HCT116 (cell line): ENCODE measurements at regions not wholly inside any gene's neighbourhood (a gene's known extent, or its start where the extent isn't known, plus 50 kb on each side); places are given as distances from the start of the nearest gene placed in this dataset.
"Not testable (repeated sequence)": the region's sequence is repeated elsewhere in the genome, so short reads cannot be mapped to it uniquely, and the experiment has no call there.

ENCODE experiments used
- ATAC-seq: fragments of 200-7000 bp; cut with Tn5 transposase; 2 replicates; pipeline ENCODE4 v1.9.1; 2020; ENCODE audit warnings: mild to moderate bottlenecking, moderate library complexity
- BruUV-seq: library from RNA; stranded (reverse); fragments of 400-500 nt; replicated peaks from 2 replicates; lab custom pipeline; 2021; lab: Mats Ljungman, UMichigan
- CTCF ChIA-PET: fragments of 300-600 bp; sonication (Branson Sonifier 250); formaldehyde crosslinking; loops from one replicate; lab custom pipeline; 2021; ENCODE audit warnings: antibody characterized with exemption; lab: Charles Lee
- POLR2A ChIA-PET: fragments of 300-600, 350-600 bp; sonication (Branson Sonifier 250); formaldehyde crosslinking; loops from one replicate; lab custom pipeline; 2021; ENCODE audit warnings: antibody characterized with exemption; lab: Charles Lee
- RAD21 ChIA-PET, 2 experiments: fragments of 300-600 bp; sonication (Branson Sonifier 250); formaldehyde crosslinking; loops; one replicate each; lab custom pipeline; 2023; ENCODE audit warnings: low total read pairs in 2 of 2; ENCODE audit not compliant: uncharacterized antibody in 2 of 2, unreplicated experiment in 2 of 2, low non-redundant PET in 1 of 2; lab: Charles Lee
- DNase-seq: peaks from one replicate; pipeline ENCODE4 v3.0.0-alpha.2; 2010; ENCODE audit warnings: low read depth, low spot score
- H2AFZ ChIP-seq: fragments of 200-600 bp; shearing (Covaris generic), sonication (generic); 2 replicates; pipeline ENCODE4 v1.6.1; 2017; ENCODE audit warnings: low read depth, mixed run types, mixed read lengths, antibody characterized with exemption, low read length; ENCODE audit not compliant: poor library complexity, severe bottlenecking
- H3K27ac ChIP-seq: 2 replicates; pipeline ENCODE4 v1.5.1; 2012; ENCODE audit warnings: low read depth, low read length
- H3K27me3 ChIP-seq: fragments of 200-600 bp; sonication (generic); 2 replicates; pipeline ENCODE4 v1.6.1; 2016; ENCODE audit warnings: mixed run types, low read length, mixed read lengths; ENCODE audit not compliant: insufficient read depth
- H3K36me3 ChIP-seq, 2 experiments: fragments of 200-500 bp in 1 of 2; fragments of 200-600 bp in 1 of 2; sonication (Bioruptor generic) in 1 of 2; sonication (generic) in 1 of 2; 2 replicates each; pipeline versions ENCODE4 v1.5.1 to v1.6.1; 2014 to 2016; ENCODE audit warnings: low read length in 2 of 2, inconsistent platforms in 1 of 2, mixed read lengths in 1 of 2, mixed run types in 1 of 2; ENCODE audit not compliant: insufficient read depth in 2 of 2, control insufficient read depth in 1 of 2
- H3K4me1 ChIP-seq, 2 experiments: fragments of 200-600 bp in 1 of 2; sonication (generic) in 1 of 2; 2 replicates each; pipeline versions ENCODE4 v1.5.1 to v1.6.1; 2012 to 2017; ENCODE audit warnings: low read length in 2 of 2, inconsistent platforms in 1 of 2, mild to moderate bottlenecking in 1 of 2, mixed read lengths in 1 of 2, mixed run types in 1 of 2, moderate library complexity in 1 of 2; ENCODE audit not compliant: insufficient read depth in 2 of 2, control insufficient read depth in 1 of 2
- H3K4me2 ChIP-seq: fragments of 200-600 bp; sonication (generic); 2 replicates; pipeline ENCODE4 v1.6.1; 2017; ENCODE audit warnings: mixed run types, low read length, mixed read lengths
- H3K4me3 ChIP-seq, 2 experiments: fragments of 200-600 bp in 1 of 2; sonication (generic) in 1 of 2; replicated peaks in 1 of 2; 2 replicates each; pipeline ENCODE4 v1.5.1; 2011 to 2016; ENCODE audit warnings: low read length in 2 of 2, control low read depth in 1 of 2, low read depth in 1 of 2, mild to moderate bottlenecking in 1 of 2, mixed read lengths in 1 of 2, mixed run types in 1 of 2
- H3K79me2 ChIP-seq: fragments of 200-600 bp; sonication (generic); 2 replicates; pipeline ENCODE4 v1.6.1; 2017; ENCODE audit warnings: mild to moderate bottlenecking, mixed run types, low read length, moderate library complexity, mixed read lengths; ENCODE audit not compliant: insufficient read depth
- H3K9ac ChIP-seq: fragments of 200-600 bp; sonication (generic); 2 replicates; pipeline ENCODE4 v1.6.1; 2016; ENCODE audit warnings: low read length, mixed read lengths
- H3K9me2 ChIP-seq: fragments of 200-600 bp; sonication (generic), shearing (Covaris generic); 2 replicates; pipeline ENCODE4 v1.6.1; 2017; ENCODE audit warnings: mixed run types, mild to moderate bottlenecking, moderate library complexity; ENCODE audit not compliant: insufficient read depth
- H3K9me3 ChIP-seq, 2 experiments: fragments of 200-500 bp in 1 of 2; fragments of 200-600 bp in 1 of 2; sonication (Bioruptor generic) in 1 of 2; sonication (generic) in 1 of 2; 2 replicates each; pipeline ENCODE4 v1.6.1; 2014 to 2017; ENCODE audit warnings: low read length in 2 of 2, mixed read lengths in 2 of 2, inconsistent platforms in 1 of 2, low read depth in 1 of 2, mild to moderate bottlenecking in 1 of 2, mixed run types in 1 of 2, moderate library complexity in 1 of 2; ENCODE audit not compliant: control insufficient read depth in 1 of 2, insufficient read depth in 1 of 2
- H4K20me1 ChIP-seq: fragments of 200-600 bp; sonication (generic), shearing (Covaris generic); 2 replicates; pipeline ENCODE4 v1.6.1; 2017; ENCODE audit warnings: mixed run types, mild to moderate bottlenecking, moderate library complexity; ENCODE audit not compliant: insufficient read depth
- CBX3 ChIP-seq: IDR thresholded peaks from 2 replicates; pipeline ENCODE4 v1.6.1; 2012; ENCODE audit warnings: low read depth
- ELF1 ChIP-seq: IDR thresholded peaks from 2 replicates; pipeline ENCODE4 v1.6.1; 2012; ENCODE audit warnings: low read depth, borderline replicate concordance
- FOSL1 ChIP-seq: IDR thresholded peaks from 2 replicates; pipeline ENCODE4 v1.6.1; 2012; ENCODE audit warnings: low read depth
- POLR2AphosphoS5 ChIP-seq: IDR thresholded peaks from 2 replicates; pipeline ENCODE4 v1.6.1; 2011; ENCODE audit warnings: mild to moderate bottlenecking, low read depth, low read length, moderate library complexity
- RAD21 ChIP-seq: IDR thresholded peaks from 2 replicates; pipeline ENCODE4 v1.6.1; 2012; ENCODE audit warnings: low read depth, mild to moderate bottlenecking
- SIN3A ChIP-seq: IDR thresholded peaks from 2 replicates; pipeline ENCODE4 v1.6.1; 2012; ENCODE audit warnings: low read depth
- SP1 ChIP-seq: IDR thresholded peaks from 2 replicates; pipeline ENCODE4 v1.6.1; 2012; ENCODE audit warnings: low read depth
- SRF ChIP-seq: IDR thresholded peaks from 2 replicates; pipeline ENCODE4 v1.6.1; 2012; ENCODE audit warnings: low read depth
- intact Hi-C: fragments of 100-400 bp; cut with micrococcal nuclease; formaldehyde crosslinking; loops from 2 replicates; pipeline ENCODE4 v1.10.0; 2022

GRCh38 chrX:9403374-9403773, 61.5 kb upstream of the TBL1X start:
- intact Hi-C loops = no loop called here
- TF ChIP-seq SIN3A (no peak), POLR2AphosphoS5 (no peak), SP1 (no peak), FOSL1 (no peak), SRF (no peak), ELF1 (no peak), CBX3 (no peak), RAD21 (no peak)
- H3K79me2 ChIP-seq = no peaks in the 10 kb centered on the region
- H3K4me2 ChIP-seq = no peak overlapping the region
- POLR2A ChIA-PET = no interaction called here
- no peaks in the 10 kb centered on the region for H3K9me3 ChIP-seq
- CTCF ChIA-PET = no interaction called here
- DNase-seq (no peak), ATAC-seq (no peak)
- no peaks in the 10 kb centered on the region for H4K20me1 ChIP-seq
- no peaks in the 10 kb centered on the region for H3K9me2 ChIP-seq
- H3K36me3 ChIP-seq = no peaks in the 10 kb centered on the region
- H3K4me1 ChIP-seq = no peaks in the 10 kb centered on the region
- H3K4me3 ChIP-seq = no peak overlapping the region
- H3K27ac ChIP-seq = no peak overlapping the region
- RAD21 ChIA-PET = no interaction called here
- no TSS peak for BruUV-seq
- no peaks in the 10 kb centered on the region for H3K27me3 ChIP-seq
- no peak overlapping the region for H3K9ac ChIP-seq
- no peak overlapping the region for H2AFZ ChIP-seq

DNA sequence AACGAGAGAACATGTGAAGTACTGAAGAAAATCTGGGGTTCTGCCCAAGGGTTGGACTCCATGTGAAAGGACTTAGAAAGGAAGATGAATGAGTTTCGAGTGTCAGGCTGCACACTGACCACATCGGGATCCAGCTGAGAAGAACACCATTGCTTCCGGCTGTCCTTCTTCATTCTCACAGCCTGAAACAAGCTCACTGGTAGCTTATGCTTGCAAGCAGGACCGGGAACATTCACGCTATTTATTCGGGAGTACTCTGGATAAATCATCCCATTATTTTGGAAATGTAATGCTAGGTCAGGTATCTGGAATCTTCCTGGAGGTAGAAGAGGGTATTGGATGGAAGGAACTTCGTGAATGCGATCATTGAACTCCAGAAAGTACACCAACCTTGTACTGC, 59.2 kb upstream of the TBL1X start:
- H3K9ac ChIP-seq, H3K4me2 ChIP-seq, ATAC-seq, H2AFZ ChIP-seq, H3K79me2 ChIP-seq, H3K4me3 ChIP-seq, intact Hi-C loops, H3K27ac ChIP-seq, H3K27me3 ChIP-seq, H3K9me2 ChIP-seq, BruUV-seq, POLR2A ChIA-PET, H3K36me3 ChIP-seq, RAD21 ChIA-PET, DNase-seq, H4K20me1 ChIP-seq, H3K4me1 ChIP-seq, H3K9me3 ChIP-seq, CTCF ChIA-PET: not testable (repeated sequence)

DNA sequence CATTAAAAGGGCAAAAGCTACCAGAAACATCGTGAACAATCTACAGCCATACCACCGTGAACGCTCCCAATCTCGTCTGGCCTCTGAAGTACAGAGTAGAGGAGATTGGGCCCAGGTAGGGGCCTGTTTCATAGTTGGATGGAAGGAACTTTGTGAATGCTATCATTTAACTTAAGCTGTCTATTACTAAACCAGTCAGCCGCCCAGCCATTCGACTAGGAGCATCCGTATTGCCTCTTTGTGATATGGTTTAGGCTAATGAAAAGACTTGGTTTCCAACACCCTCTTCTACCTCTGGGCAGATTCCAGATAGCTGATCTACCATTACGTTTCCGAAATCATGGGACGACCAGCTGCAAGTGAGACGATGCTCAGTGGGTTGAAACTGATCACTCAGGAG, 54.0 kb upstream of the TBL1X start:
- H3K9me2 ChIP-seq, H3K27ac ChIP-seq, H3K36me3 ChIP-seq, H3K9me3 ChIP-seq, POLR2A ChIA-PET, ATAC-seq, H3K4me3 ChIP-seq, BruUV-seq, H3K4me2 ChIP-seq, RAD21 ChIA-PET, DNase-seq, H3K27me3 ChIP-seq, H3K9ac ChIP-seq, H3K79me2 ChIP-seq, intact Hi-C loops, H2AFZ ChIP-seq, H3K4me1 ChIP-seq, CTCF ChIA-PET, H4K20me1 ChIP-seq: not testable (repeated sequence)

- H2AFZ ChIP-seq, RAD21 ChIA-PET, CTCF ChIA-PET, DNase-seq, POLR2A ChIA-PET, H4K20me1 ChIP-seq, H3K9me3 ChIP-seq, H3K79me2 ChIP-seq, H3K4me2 ChIP-seq, BruUV-seq, H3K4me1 ChIP-seq, H3K9ac ChIP-seq, H3K4me3 ChIP-seq, intact Hi-C loops, H3K27me3 ChIP-seq, ATAC-seq, H3K36me3 ChIP-seq, H3K9me2 ChIP-seq, H3K27ac ChIP-seq: not testable (repeated sequence)
These were observed 53.2 kb upstream of the TBL1X start for GRCh38 chrX:9411682-9412081.
